ENCODE measurements at regions not wholly inside any gene's neighbourhood (a gene's known extent, or its start where the extent isn't known, plus 50 kb on each side); places are given as distances from the start of the nearest gene placed in this dataset.

GRCh38 chr1:88003255-88003654, 674.6 kb downstream of the LMO4 start:
- no peak for DNase-seq (ENCODE audit: low spot score)

DNA sequence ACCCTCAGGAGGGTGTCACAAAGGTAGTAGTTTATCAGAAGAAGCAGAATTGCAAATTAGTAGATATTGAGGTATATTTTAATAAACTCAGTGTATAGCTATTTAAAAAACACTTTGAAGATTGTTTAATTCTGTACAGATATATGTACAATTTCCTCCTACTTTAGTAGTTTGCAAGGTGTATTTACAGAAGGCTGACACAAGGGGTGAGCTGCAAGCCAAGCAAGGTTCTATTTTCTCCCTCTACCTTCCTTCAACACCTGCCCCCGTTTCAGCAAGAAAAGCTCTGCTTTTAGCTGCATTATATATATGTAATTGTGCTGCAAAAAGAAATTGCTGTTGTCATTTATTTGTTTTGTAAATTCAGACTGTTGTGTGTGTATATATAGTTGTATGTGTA, 674.2 kb upstream of the PKN2 start:
- DNase-seq (ENCODE audit: low spot score): no peak

DNA sequence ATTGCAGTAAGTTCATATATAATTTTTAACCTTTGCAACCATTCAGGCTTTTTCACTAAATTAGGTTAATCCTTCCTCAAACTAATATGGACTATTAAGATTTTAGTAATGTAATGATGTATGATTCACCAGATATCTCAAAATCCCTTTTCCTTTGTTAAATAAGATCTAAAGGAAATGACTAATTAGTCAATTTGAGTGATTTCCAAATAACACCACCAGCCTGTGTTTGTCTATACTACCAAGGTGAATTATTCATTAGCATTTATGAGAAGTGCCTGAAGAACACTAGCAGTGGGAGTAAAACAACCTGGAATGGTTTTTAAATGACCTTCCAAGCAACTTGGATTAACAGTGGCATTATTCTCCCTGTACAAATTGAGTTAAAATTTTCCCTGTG, 670.6 kb upstream of the PKN2 start:
- no peak for DNase-seq (ENCODE audit: low spot score)

DNA sequence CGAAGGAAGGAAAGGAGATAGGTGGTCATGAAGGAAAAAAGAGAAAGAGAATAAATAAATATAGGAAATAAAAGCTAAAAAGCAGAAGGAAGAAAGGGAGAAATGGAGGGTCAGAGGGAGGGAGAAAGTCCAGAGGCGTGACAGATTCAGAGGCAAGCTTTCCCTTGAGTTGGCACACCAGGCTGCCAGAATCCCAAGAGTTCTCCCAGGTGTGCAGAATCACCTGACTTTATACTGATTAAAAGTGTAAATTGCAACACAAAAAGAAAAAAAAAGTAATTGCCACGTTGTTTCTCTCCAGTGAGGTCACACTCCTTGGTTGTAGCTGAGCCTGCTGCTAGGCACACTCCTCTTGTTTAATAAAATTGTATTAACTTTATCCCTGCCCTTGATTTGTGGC, 669.9 kb upstream of the PKN2 start:
- no peak for DNase-seq (ENCODE audit: low spot score)

GRCh38 chr1:88016947-88017346, 667.1 kb upstream of the PKN2 start:
- DNase-seq (ENCODE audit: low spot score): no peak

DNA sequence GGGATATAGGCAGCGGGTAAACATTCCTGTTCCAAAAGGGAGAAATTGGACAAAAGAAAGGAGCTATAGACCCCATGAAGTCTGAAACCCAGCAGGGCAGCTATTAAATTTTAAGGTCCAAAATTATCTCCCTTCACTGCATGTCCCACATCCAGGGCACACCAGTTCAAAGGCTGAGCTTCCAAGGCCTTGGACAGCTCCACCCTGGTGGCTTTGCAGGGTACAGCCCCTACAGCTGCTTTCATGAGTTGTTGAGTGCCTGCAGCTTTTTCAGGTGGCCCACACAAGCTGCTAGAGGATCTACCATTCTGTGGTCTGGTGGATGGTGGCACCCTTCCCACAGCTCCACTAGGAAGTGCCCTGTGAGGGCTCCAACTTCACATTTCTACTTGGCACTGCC, 662.5 kb upstream of the PKN2 start:
- no peak for DNase-seq (ENCODE audit: low spot score)

DNA sequence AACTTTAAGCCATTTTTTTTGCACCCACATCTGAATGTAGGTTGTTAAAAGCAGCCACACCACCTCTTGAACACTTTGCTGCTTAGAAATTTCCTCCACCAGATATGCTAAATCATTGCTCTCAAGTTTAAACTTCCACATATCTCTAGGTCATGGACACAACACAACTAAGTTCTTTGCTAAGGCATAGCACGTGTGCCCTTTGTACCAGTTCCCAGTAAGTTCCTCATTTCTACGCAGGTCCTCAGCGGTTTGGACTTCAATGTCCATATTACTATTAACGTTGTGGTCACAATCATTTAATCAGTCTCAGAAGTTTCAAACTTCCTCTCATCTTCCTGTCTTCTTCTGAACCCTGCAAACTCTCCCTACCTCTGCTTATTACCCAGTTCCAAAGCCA, 661.6 kb upstream of the PKN2 start:
- DNase-seq (ENCODE audit: low spot score): no peak

- peak; percentile 46 for DNase-seq (ENCODE audit: low spot score)
These were observed 654.9 kb upstream of the PKN2 start for GRCh38 chr1:88029142-88029541.

DNA sequence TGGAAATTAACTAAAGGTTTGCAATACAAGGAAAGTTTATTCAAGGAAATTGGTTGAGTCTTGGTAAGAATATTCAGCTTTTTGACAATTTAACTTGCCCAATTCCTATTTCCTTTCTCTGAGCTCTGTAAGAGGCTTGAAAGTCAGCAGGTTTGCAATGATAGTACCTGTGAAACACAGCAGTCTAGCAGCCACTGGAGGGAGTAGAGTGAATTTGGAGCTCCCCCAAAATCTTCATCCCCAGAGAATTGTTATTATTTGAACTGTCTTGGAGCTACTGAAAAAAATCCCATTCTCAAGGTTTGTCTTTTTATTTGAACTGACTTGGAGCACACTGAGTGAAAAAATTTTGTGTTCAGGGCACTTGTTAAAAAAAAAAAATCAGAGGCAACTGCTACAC, 654.2 kb upstream of the PKN2 start:
- DNase-seq (ENCODE audit: low spot score): no peak

DNA sequence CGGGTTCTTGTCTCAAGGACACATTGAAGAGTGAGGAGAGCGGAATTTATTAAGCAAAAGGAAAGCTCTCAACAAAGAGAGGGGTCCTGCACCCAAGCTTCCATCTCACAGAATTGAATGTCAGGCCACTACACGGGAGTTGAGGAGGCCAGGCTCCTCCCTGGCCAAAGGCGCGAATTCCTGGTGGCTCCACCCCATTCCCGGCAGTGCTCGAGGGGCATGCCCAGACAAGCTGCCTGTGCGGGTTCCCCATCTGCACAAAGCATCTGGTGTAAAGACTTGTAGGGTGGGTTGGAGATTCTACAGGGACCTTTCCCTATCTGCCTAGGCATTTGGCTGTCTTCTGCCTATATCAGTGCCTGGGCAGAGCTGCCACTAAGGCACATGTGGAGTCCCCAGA, 648.5 kb upstream of the PKN2 start:
- no peak for DNase-seq (ENCODE audit: low spot score)

GRCh38 chr1:88036345-88037014, 647.6 kb upstream of the PKN2 start:
- no peak for DNase-seq (ENCODE audit: low spot score)

DNA sequence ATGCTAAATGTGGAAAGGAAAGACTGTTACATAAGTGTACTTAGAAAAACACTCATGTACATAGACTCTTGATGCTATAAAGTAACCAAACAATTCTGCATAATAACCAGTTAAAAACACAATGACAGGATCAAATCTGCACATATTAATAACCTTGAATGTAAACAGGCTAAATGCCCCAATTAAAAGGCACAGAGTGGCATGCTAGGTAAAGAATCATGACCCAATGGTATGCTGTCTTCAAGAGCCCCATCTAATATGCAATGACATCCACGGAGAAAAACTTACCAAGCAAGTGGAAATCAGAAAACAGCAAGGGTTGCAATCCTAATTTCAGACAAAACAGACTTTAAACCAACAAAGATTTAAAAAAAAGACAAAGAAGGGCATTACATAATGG, 644.8 kb upstream of the PKN2 start:
- no peak for DNase-seq (ENCODE audit: low spot score)

GRCh38 chr1:88043834-88044233, 640.2 kb upstream of the PKN2 start:
- DNase-seq (ENCODE audit: low spot score): no peak

DNA sequence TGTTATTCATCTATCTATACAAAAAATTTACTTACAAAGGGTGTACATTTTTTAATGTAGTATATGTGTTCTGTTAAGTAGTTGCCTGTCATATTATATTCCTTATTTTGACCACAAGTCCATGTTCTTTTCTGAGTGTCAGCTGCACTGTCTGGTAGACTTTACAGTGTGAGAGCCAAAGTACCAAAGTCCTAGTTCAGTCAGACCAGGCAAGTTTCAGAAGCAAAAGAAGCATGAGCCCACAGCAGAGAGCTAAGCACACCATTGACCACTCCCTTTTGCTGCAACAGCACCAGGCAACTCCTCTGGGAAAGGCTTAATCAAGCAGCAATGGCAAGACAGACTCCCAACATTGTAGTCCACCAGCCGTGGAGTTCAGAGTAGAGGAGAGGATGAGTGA, 631.9 kb upstream of the PKN2 start:
- DNase-seq (ENCODE audit: low spot score): peak; percentile 21

DNA sequence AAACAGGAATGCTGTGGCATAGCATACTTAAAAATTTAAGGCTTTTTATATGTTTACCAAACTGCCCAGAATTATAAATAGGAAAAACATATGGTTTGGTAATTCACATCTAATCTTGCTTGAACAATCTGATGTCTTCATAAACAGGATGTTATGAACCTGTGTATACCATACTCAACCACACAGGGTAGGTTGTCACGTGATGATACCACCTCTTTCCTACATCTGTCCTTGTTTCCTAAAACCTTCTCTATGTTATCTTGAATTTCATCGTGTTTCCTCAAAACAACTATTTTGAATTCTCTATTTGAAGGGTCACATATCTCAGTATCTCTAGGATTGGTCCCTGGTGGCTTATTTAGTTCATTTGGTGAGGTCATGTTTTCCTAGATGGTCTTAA, 631.0 kb upstream of the PKN2 start:
- DNase-seq (ENCODE audit: low spot score): no peak

DNA sequence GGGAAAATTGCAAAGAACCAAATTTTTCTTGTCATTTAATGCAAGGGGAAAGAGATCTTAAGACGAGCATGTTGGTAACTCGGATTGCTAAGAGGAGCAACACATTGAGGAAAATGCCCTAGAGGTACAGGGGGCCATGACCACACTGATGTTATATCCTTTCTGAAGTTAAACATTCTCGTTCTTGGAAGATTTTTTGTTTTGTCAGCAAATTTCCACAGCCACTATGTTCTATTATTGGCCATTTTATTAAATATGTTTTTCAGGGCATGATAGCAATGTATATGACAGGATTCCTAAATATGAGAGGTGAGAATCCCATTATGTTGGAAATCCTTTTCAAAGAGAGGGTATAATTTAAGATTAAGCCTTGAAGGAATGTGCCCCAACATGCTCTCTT, 627.2 kb upstream of the PKN2 start:
- DNase-seq (ENCODE audit: low spot score): no peak

DNA sequence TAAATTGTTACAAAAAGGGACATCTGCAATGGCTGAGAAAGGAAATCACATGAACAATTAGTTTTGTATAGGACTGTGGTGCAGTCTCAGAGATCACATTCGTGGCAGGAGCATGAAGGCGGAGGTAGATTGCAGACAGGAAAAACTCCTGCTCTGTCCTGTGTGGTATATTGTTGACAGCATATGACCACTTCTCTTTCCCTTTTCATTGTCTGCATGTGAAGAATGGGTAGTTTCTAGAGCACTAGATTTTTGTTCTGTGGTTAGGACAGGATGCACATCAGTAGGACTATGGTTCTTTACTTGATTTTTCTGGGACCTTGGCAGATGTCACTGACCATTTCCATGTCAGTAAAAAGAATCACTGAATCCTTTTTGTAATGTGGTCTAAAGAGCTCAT, 625.9 kb upstream of the PKN2 start:
- no peak for DNase-seq (ENCODE audit: low spot score)

GRCh38 chr1:88060112-88060673, 623.9 kb upstream of the PKN2 start:
- DNase-seq (ENCODE audit: low spot score): no peak

- no peak for DNase-seq (ENCODE audit: low spot score)
These were observed 623.2 kb upstream of the PKN2 start for GRCh38 chr1:88060750-88061491.

GRCh38 chr1:88061492-88062177, 622.4 kb upstream of the PKN2 start:
- peak; percentile 44 for DNase-seq (ENCODE audit: low spot score)

- DNase-seq (ENCODE audit: low spot score): no peak
These were observed 621.4 kb upstream of the PKN2 start for GRCh38 chr1:88062650-88063153.

GRCh38 chr1:88063605-88064004, 620.5 kb upstream of the PKN2 start:
- DNase-seq (ENCODE audit: low spot score): no peak

DNA sequence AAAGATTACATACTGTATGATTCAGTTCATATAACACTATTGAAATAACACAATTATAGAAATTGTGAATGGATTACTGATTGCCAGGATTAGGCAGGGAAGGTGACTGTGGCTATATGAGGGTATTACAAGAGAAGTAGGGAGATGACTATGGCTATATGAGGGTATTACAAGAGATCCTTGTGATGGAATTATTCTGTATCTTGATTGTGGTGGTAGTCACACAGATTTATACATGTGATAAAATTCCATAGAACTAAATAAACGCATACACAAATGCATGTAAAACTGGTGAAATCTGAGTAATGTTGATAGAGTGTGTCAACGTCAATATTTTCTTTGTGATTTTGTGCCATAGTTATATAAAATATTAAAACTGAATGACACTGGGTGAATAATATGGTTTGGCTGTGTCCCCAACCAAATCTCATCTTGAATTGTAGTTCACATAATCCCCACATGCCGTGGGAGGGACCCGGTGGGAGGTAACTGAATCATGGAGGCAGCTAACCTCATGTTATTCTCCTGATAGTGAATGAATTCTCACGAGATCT, 615.6 kb upstream of the PKN2 start:
- DNase-seq (ENCODE audit: low spot score): no peak
